ENCODE measurements at regions not wholly inside any gene's neighbourhood (a gene's known extent, or its start where the extent isn't known, plus 50 kb on each side); places are given as distances from the start of the nearest gene placed in this dataset.
"Not testable (repeated sequence)": the region's sequence is repeated elsewhere in the genome, so short reads cannot be mapped to it uniquely, and the experiment has no call there.

- DNase-seq (ENCODE audit: low read depth in 2 of 2), result no peak
Observed at GRCh38 chr6:130610303-130610702, 216.9 kb upstream of the SMLR1 start.

GRCh38 chr6:130611366-130611765 is 215.8 kb upstream of the SMLR1 start:
- DNase-seq (ENCODE audit: low read depth in 2 of 2), result no peak

GRCh38 chr6:130613176-130613575 is 214.0 kb upstream of the SMLR1 start:
- no peak for DNase-seq (ENCODE audit: low read depth in 2 of 2)

GRCh38 chr6:130615816-130616215 is 211.4 kb upstream of the SMLR1 start:
- DNase-seq (ENCODE audit: low read depth in 2 of 2), result no peak

GRCh38 chr6:130617658-130618057 is 209.5 kb upstream of the SMLR1 start:
- no peak for DNase-seq (ENCODE audit: low read depth in 2 of 2)

- DNase-seq (ENCODE audit: low read depth in 2 of 2), result not testable (repeated sequence)
Observed at GRCh38 chr6:130618806-130619205, 208.4 kb upstream of the SMLR1 start.

GRCh38 chr6:130620338-130620781 is 206.8 kb upstream of the SMLR1 start:
- DNase-seq (ENCODE audit: low read depth in 2 of 2), result no peak

GRCh38 chr6:130622142-130622541 is 205.1 kb upstream of the SMLR1 start:
- DNase-seq (ENCODE audit: low read depth in 2 of 2), result no peak

- no peak for DNase-seq (ENCODE audit: low read depth in 2 of 2)
Observed at GRCh38 chr6:130624046-130624445, 203.2 kb upstream of the SMLR1 start.

- DNase-seq (ENCODE audit: low read depth in 2 of 2), result no peak
Observed at GRCh38 chr6:130625825-130626527, 201.2 kb upstream of the SMLR1 start.

- DNase-seq (ENCODE audit: low read depth in 2 of 2), result no peak
Observed at GRCh38 chr6:130628862-130629261, 198.3 kb upstream of the SMLR1 start.

- DNase-seq (ENCODE audit: low read depth in 2 of 2), result no peak
Observed at GRCh38 chr6:130629640-130630039, 197.6 kb upstream of the SMLR1 start.

- DNase-seq (ENCODE audit: low read depth in 2 of 2), result no peak
Observed at GRCh38 chr6:130632277-130632676, 194.9 kb upstream of the SMLR1 start.

GRCh38 chr6:130632897-130633296 is 194.3 kb upstream of the SMLR1 start:
- no peak for DNase-seq (ENCODE audit: low read depth in 2 of 2)

- no peak for DNase-seq (ENCODE audit: low read depth in 2 of 2)
Observed at GRCh38 chr6:130643361-130643760, 183.8 kb upstream of the SMLR1 start.

GRCh38 chr6:130644175-130644574 is 183.0 kb upstream of the SMLR1 start:
- DNase-seq (ENCODE audit: low read depth in 2 of 2), result no peak

- DNase-seq (ENCODE audit: low read depth in 2 of 2), result not testable (repeated sequence)
Observed at GRCh38 chr6:130644769-130645168, 182.4 kb upstream of the SMLR1 start.

GRCh38 chr6:130647246-130647645 is 180.0 kb upstream of the SMLR1 start:
- DNase-seq (ENCODE audit: low read depth in 2 of 2), result no peak

- DNase-seq (ENCODE audit: low read depth in 2 of 2), result no peak
Observed at GRCh38 chr6:130655586-130655985, 171.6 kb upstream of the SMLR1 start.

- no peak for DNase-seq (ENCODE audit: low read depth in 2 of 2)
Observed at GRCh38 chr6:130661077-130661476, 166.1 kb upstream of the SMLR1 start.

- no peak for DNase-seq (ENCODE audit: low read depth in 2 of 2)
Observed at GRCh38 chr6:130666786-130667185, 160.4 kb upstream of the SMLR1 start.

GRCh38 chr6:130670142-130670541 is 157.1 kb upstream of the SMLR1 start:
- DNase-seq (ENCODE audit: low read depth in 2 of 2), result no peak

GRCh38 chr6:130671119-130671518 is 156.1 kb upstream of the SMLR1 start:
- DNase-seq (ENCODE audit: low read depth in 2 of 2), result no peak

- no peak for DNase-seq (ENCODE audit: low read depth in 2 of 2)
Observed at GRCh38 chr6:130671577-130671976, 155.6 kb upstream of the SMLR1 start.
